Progenitor cell of endocrine pancreas (in vitro differentiated cells): ENCODE measurements at regions not wholly inside any gene's neighbourhood (a gene's known extent, or its start where the extent isn't known, plus 50 kb on each side); places are given as distances from the start of the nearest gene placed in this dataset.
"Not testable (repeated sequence)": the region's sequence is repeated elsewhere in the genome, so short reads cannot be mapped to it uniquely, and the experiment has no call there.

Source experiments
- DNase-seq: peaks from one replicate; pipeline ENCODE4 v3.0.0; 2021; ENCODE audit warnings: low spot score; ENCODE audit not compliant: unreplicated experiment
- H3K27ac Mint-ChIP-seq: 2 replicates; pipeline ENCODE4 v1.8.0; 2021; ENCODE audit warnings: mild to moderate bottlenecking, moderate library complexity, mixed read lengths
- H3K27me3 Mint-ChIP-seq: 2 replicates; pipeline ENCODE4 v1.8.0; 2021; ENCODE audit warnings: mixed read lengths
- H3K36me3 Mint-ChIP-seq: 2 replicates; pipeline ENCODE4 v1.8.0; 2022; ENCODE audit warnings: mixed read lengths; ENCODE audit not compliant: insufficient read depth
- H3K4me1 Mint-ChIP-seq: 2 replicates; pipeline ENCODE4 v1.8.0; 2021; ENCODE audit warnings: low read depth, mixed read lengths
- H3K4me3 Mint-ChIP-seq: 2 replicates; pipeline ENCODE4 v1.8.0; 2021; ENCODE audit warnings: low read depth, mild to moderate bottlenecking, moderate library complexity, mixed read lengths
- H3K9me3 Mint-ChIP-seq: 2 replicates; pipeline ENCODE4 v1.8.0; 2021; ENCODE audit warnings: low read depth, mixed read lengths
- CTCF ChIP-seq: fragments of 200-600 bp; sonication (generic); IDR thresholded peaks from one replicate; pipeline ENCODE4 v1.5.0; 2021; ENCODE audit warnings: antibody characterized with exemption, mild to moderate bottlenecking; ENCODE audit not compliant: unreplicated experiment

- TF ChIP-seq CTCF, result no peak
- Mint-ChIP-seq H3K27me3 (no peaks in the 10 kb centered on the region), H3K4me3 (no peak overlapping the region), H3K27ac (no peak overlapping the region), H3K4me1 (no peaks in the 10 kb centered on the region), H3K36me3 (no peaks in the 10 kb centered on the region), H3K9me3 (no peaks in the 10 kb centered on the region)
- no peak for DNase-seq
Measured at GRCh38 chr1:87989346-87989745, 660.7 kb downstream of the LMO4 start.

GRCh38 chr1:87992536-87992935 lies 663.9 kb downstream of the LMO4 start:
- not testable (repeated sequence) for DNase-seq, H3K4me3 Mint-ChIP-seq, H3K4me1 Mint-ChIP-seq, H3K36me3 Mint-ChIP-seq, H3K9me3 Mint-ChIP-seq, H3K27ac Mint-ChIP-seq, H3K27me3 Mint-ChIP-seq

- H3K4me1 Mint-ChIP-seq, result no peaks in the 10 kb centered on the region
- no peak overlapping the region for H3K27ac Mint-ChIP-seq
- no peak for TF ChIP-seq CTCF
- H3K27me3 Mint-ChIP-seq, result no peaks in the 10 kb centered on the region
- H3K9me3 Mint-ChIP-seq, result no peaks in the 10 kb centered on the region
- no peak for DNase-seq
- no peak overlapping the region for H3K4me3 Mint-ChIP-seq
- no peaks in the 10 kb centered on the region for H3K36me3 Mint-ChIP-seq
Measured at GRCh38 chr1:87993051-87993450, 664.4 kb downstream of the LMO4 start.

GRCh38 chr1:87999852-88000251 lies 671.2 kb downstream of the LMO4 start:
- no peak overlapping the region for H3K4me3 Mint-ChIP-seq

GRCh38 chr1:88001460-88001859 lies 672.8 kb downstream of the LMO4 start:
- DNase-seq, result no peak
- Mint-ChIP-seq H3K36me3 (no peaks in the 10 kb centered on the region), H3K4me3 (no peak overlapping the region), H3K27ac (peak overlapping the region; percentile 1), H3K9me3 (no peaks in the 10 kb centered on the region), H3K27me3 (no peaks in the 10 kb centered on the region), H3K4me1 (peaks cover 6% of the 10 kb centered on the region)
- no peak for TF ChIP-seq CTCF

More at GRCh38 chr1:87999852-88000251, 671.2 kb downstream of the LMO4 start:
- TF ChIP-seq CTCF, result no peak
- Mint-ChIP-seq H3K4me1 (peaks cover 6% of the 10 kb centered on the region), H3K27ac (no peak overlapping the region), H3K9me3 (no peaks in the 10 kb centered on the region), H3K36me3 (no peaks in the 10 kb centered on the region), H3K27me3 (no peaks in the 10 kb centered on the region)
- no peak for DNase-seq

GRCh38 chr1:88003255-88003654 lies 674.6 kb downstream of the LMO4 start:
- DNase-seq, result no peak
- TF ChIP-seq CTCF, result no peak
- Mint-ChIP-seq H3K27ac (no peak overlapping the region), H3K4me1 (peaks cover 6% of the 10 kb centered on the region), H3K9me3 (no peaks in the 10 kb centered on the region), H3K4me3 (no peak overlapping the region), H3K36me3 (no peaks in the 10 kb centered on the region), H3K27me3 (no peaks in the 10 kb centered on the region)
